Adrenal gland (tissue), 5 donors: ENCODE measurements at regions not wholly inside any gene's neighbourhood (a gene's known extent, or its start where the extent isn't known, plus 50 kb on each side); places are given as distances from the start of the nearest gene placed in this dataset.

ENCODE experiments used
- POLR2A ChIP-seq, 2 donors: fragments of 450-650 bp; IDR thresholded peaks; one replicate each; pipeline ENCODE4 v1.6.1; 2017; ENCODE audit warnings: antibody characterized with exemption in 2 of 2, mild to moderate bottlenecking in 2 of 2, moderate library complexity in 1 of 2
- TF ChIP-seq, protein P1 (sequence below), 6 experiments: fragments of 450-650 bp in 4 of 6; fragments of 200-600 bp in 2 of 6; sonication (generic) in 1 of 6; IDR thresholded peaks; 1 replicate in 5 of 6; 2 replicates in 1 of 6; pipeline versions ENCODE4 v1.5.1 to v1.8.0; 2016 to 2021; ENCODE audit warnings: antibody characterized with exemption in 6 of 6, mild to moderate bottlenecking in 2 of 6, moderate library complexity in 1 of 6
- donor health status: DM: no; HTN: no; CAD: no.

GRCh38 chr5:115439042-115439441 is 105.5 kb downstream of the FEM1C start:
- TF ChIP-seq POLR2A (IDR thresholded peaks at IDR 0.05), result no peak
- TF ChIP-seq, protein P1, sequence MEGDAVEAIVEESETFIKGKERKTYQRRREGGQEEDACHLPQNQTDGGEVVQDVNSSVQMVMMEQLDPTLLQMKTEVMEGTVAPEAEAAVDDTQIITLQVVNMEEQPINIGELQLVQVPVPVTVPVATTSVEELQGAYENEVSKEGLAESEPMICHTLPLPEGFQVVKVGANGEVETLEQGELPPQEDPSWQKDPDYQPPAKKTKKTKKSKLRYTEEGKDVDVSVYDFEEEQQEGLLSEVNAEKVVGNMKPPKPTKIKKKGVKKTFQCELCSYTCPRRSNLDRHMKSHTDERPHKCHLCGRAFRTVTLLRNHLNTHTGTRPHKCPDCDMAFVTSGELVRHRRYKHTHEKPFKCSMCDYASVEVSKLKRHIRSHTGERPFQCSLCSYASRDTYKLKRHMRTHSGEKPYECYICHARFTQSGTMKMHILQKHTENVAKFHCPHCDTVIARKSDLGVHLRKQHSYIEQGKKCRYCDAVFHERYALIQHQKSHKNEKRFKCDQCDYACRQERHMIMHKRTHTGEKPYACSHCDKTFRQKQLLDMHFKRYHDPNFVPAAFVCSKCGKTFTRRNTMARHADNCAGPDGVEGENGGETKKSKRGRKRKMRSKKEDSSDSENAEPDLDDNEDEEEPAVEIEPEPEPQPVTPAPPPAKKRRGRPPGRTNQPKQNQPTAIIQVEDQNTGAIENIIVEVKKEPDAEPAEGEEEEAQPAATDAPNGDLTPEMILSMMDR (IDR thresholded peaks at IDR 0.05), result no peak
